Retina (tissue), 1 donor: ENCODE measurements at regions not wholly inside any gene's neighbourhood (a gene's known extent, or its start where the extent isn't known, plus 50 kb on each side); places are given as distances from the start of the nearest gene placed in this dataset.

ENCODE experiments used
- DNase-seq: peaks from one replicate; pipeline ENCODE4 v3.0.0-alpha.2; 2016

- DNase-seq = no peak
These were observed 162.6 kb upstream of the SLC39A10 start for GRCh38 chr2:195494451-195494850.

- DNase-seq = no peak
These were observed 163.6 kb upstream of the SLC39A10 start for GRCh38 chr2:195493416-195493815.

- no peak for DNase-seq
These were observed 166.7 kb upstream of the SLC39A10 start for GRCh38 chr2:195490319-195490718.

- DNase-seq = no peak
These were observed 167.9 kb upstream of the SLC39A10 start for GRCh38 chr2:195489101-195489500.

GRCh38 chr2:195488567-195488966, 168.5 kb upstream of the SLC39A10 start:
- DNase-seq = no peak

GRCh38 chr2:195486987-195487644, 169.9 kb upstream of the SLC39A10 start:
- no peak for DNase-seq

GRCh38 chr2:195486520-195486919, 170.5 kb upstream of the SLC39A10 start:
- DNase-seq = no peak

- no peak for DNase-seq
These were observed 175.0 kb upstream of the SLC39A10 start for GRCh38 chr2:195482010-195482409.

GRCh38 chr2:195480121-195480520, 176.9 kb upstream of the SLC39A10 start:
- DNase-seq = no peak

- DNase-seq = no peak
These were observed 177.6 kb upstream of the SLC39A10 start for GRCh38 chr2:195479407-195479806.

GRCh38 chr2:195477996-195478382, 179.0 kb upstream of the SLC39A10 start:
- no peak for DNase-seq

GRCh38 chr2:195477248-195477995, 179.6 kb upstream of the SLC39A10 start:
- no peak for DNase-seq

GRCh38 chr2:195475336-195475735, 181.7 kb upstream of the SLC39A10 start:
- DNase-seq = no peak

GRCh38 chr2:195473862-195474261, 183.2 kb upstream of the SLC39A10 start:
- no peak for DNase-seq

- no peak for DNase-seq
These were observed 184.4 kb upstream of the SLC39A10 start for GRCh38 chr2:195472501-195473234.

GRCh38 chr2:195471807-195472206, 185.2 kb upstream of the SLC39A10 start:
- DNase-seq = no peak

- no peak for DNase-seq
These were observed 185.9 kb upstream of the SLC39A10 start for GRCh38 chr2:195471163-195471562.

- DNase-seq = no peak
These were observed 186.4 kb upstream of the SLC39A10 start for GRCh38 chr2:195470622-195471021.

GRCh38 chr2:195468771-195469170, 188.3 kb upstream of the SLC39A10 start:
- DNase-seq = no peak

GRCh38 chr2:195466427-195466826, 190.6 kb upstream of the SLC39A10 start:
- no peak for DNase-seq

- DNase-seq = no peak
These were observed 196.0 kb upstream of the SLC39A10 start for GRCh38 chr2:195461010-195461409.

GRCh38 chr2:195458936-195459335, 198.1 kb upstream of the SLC39A10 start:
- no peak for DNase-seq

GRCh38 chr2:195457873-195458272, 199.2 kb upstream of the SLC39A10 start:
- DNase-seq = no peak

- no peak for DNase-seq
These were observed 200.3 kb upstream of the SLC39A10 start for GRCh38 chr2:195456771-195457170.
